Astrocyte (in vitro differentiated cells and primary cell): ENCODE measurements at regions not wholly inside any gene's neighbourhood (a gene's known extent, or its start where the extent isn't known, plus 50 kb on each side); places are given as distances from the start of the nearest gene placed in this dataset.

Experiments
- DNase-seq: peaks from one replicate; pipeline ENCODE4 v3.0.0-alpha.2; 2010; ENCODE audit warnings: low read depth
- FAIRE-seq: peaks from 2 replicates; lab custom pipeline; 2011; peaks lifted over from hg19 to GRCh38; lab: Jason Lieb, UNC
- H2AFZ ChIP-seq: 2 replicates; pipeline ENCODE4 v1.6.0; 2012; ENCODE audit warnings: low read depth, low read length, inconsistent platforms
- H3K27ac ChIP-seq: 2 replicates; pipeline ENCODE4 v1.5.1; 2011; ENCODE audit warnings: low read depth, low read length, inconsistent platforms
- H3K27me3 ChIP-seq: 2 replicates; pipeline ENCODE4 v1.6.0; 2011; ENCODE audit warnings: low read length, inconsistent platforms; ENCODE audit not compliant: insufficient read depth
- H3K36me3 ChIP-seq: 2 replicates; pipeline ENCODE4 v1.5.1; 2011; ENCODE audit warnings: low read length, inconsistent platforms; ENCODE audit not compliant: insufficient read depth
- H3K4me1 ChIP-seq: 2 replicates; pipeline ENCODE4 v1.5.1; 2011; ENCODE audit warnings: low read length, inconsistent platforms; ENCODE audit not compliant: insufficient read depth
- H3K4me2 ChIP-seq: 2 replicates; pipeline ENCODE4 v1.6.0; 2012; ENCODE audit warnings: low read length, inconsistent platforms
- H3K4me3 ChIP-seq: 2 replicates; pipeline ENCODE4 v1.5.1; 2011; ENCODE audit warnings: low read depth, mild to moderate bottlenecking, low read length, inconsistent platforms; ENCODE audit not compliant: insufficient read depth
- H3K79me2 ChIP-seq: 2 replicates; pipeline ENCODE4 v1.6.0; 2012; ENCODE audit warnings: mild to moderate bottlenecking, low read length, inconsistent platforms; ENCODE audit not compliant: insufficient read depth
- H3K9ac ChIP-seq: 2 replicates; pipeline ENCODE4 v1.6.0; 2012; ENCODE audit warnings: mild to moderate bottlenecking, low read length, inconsistent platforms
- H3K9me3 ChIP-seq: 2 replicates; pipeline ENCODE4 v1.5.1; 2012; ENCODE audit warnings: low read depth, mild to moderate bottlenecking, low read length, inconsistent platforms; ENCODE audit not compliant: insufficient read depth
- H4K20me1 ChIP-seq: 2 replicates; pipeline ENCODE4 v1.6.0; 2012; ENCODE audit warnings: low read length, inconsistent platforms; ENCODE audit not compliant: insufficient read depth
- H3K27ac Mint-ChIP-seq: one replicate; pipeline ENCODE4 v1.8.0; 2021; ENCODE audit warnings: mild to moderate bottlenecking, mixed read lengths; ENCODE audit not compliant: unreplicated experiment
- H3K27me3 Mint-ChIP-seq: one replicate; pipeline ENCODE4 v1.8.0; 2021; ENCODE audit warnings: low read depth, mixed read lengths; ENCODE audit not compliant: unreplicated experiment
- H3K36me3 Mint-ChIP-seq: one replicate; pipeline ENCODE4 v1.8.0; 2021; ENCODE audit warnings: low read depth, mixed read lengths; ENCODE audit not compliant: unreplicated experiment
- H3K4me1 Mint-ChIP-seq: one replicate; pipeline ENCODE4 v1.8.0; 2021; ENCODE audit warnings: low read depth, mixed read lengths; ENCODE audit not compliant: unreplicated experiment
- H3K4me3 Mint-ChIP-seq: one replicate; pipeline ENCODE4 v1.8.0; 2021; ENCODE audit warnings: mild to moderate bottlenecking, moderate library complexity, mixed read lengths; ENCODE audit not compliant: unreplicated experiment
- H3K9me3 Mint-ChIP-seq: one replicate; pipeline ENCODE4 v1.8.0; 2021; ENCODE audit warnings: mild to moderate bottlenecking, mixed read lengths; ENCODE audit not compliant: unreplicated experiment
- CTCF ChIP-seq: IDR thresholded peaks from 2 replicates; pipeline ENCODE4 v1.5.1; 2011; ENCODE audit warnings: low read depth, mild to moderate bottlenecking, inconsistent platforms, low read length, moderate library complexity; ENCODE audit not compliant: insufficient read depth
- EZH2 ChIP-seq: IDR thresholded peaks from 2 replicates; pipeline ENCODE4 v1.6.1; 2012; ENCODE audit warnings: mild to moderate bottlenecking, low read length, inconsistent platforms; ENCODE audit not compliant: insufficient read depth

GRCh38 chr2:164190700-164191099 lies 430.6 kb downstream of the GRB14 start:
- peak; percentile 59 for DNase-seq
- Histone ChIP-seq H3K4me2 (no peak overlapping the region), H3K27ac (no peak overlapping the region), H3K9me3 (no peaks in the 10 kb centered on the region), H3K79me2 (no peaks in the 10 kb centered on the region), H3K36me3 (no peaks in the 10 kb centered on the region), H4K20me1 (no peaks in the 10 kb centered on the region), H2AFZ (no peak overlapping the region), H3K27me3 (no peaks in the 10 kb centered on the region), H3K4me3 (no peak overlapping the region), H3K9ac (no peak overlapping the region), H3K4me1 (no peaks in the 10 kb centered on the region)
- Mint-ChIP-seq H3K36me3 (no peaks in the 10 kb centered on the region), H3K4me3 (no peak overlapping the region), H3K9me3 (no peaks in the 10 kb centered on the region), H3K4me1 (no peaks in the 10 kb centered on the region), H3K27me3 (no peaks in the 10 kb centered on the region), H3K27ac (no peak overlapping the region)
- FAIRE-seq, result no peak
- TF ChIP-seq CTCF, result no peak
- TF ChIP-seq EZH2, result no peak

GRCh38 chr2:164189851-164190250 lies 431.4 kb downstream of the GRB14 start:
- FAIRE-seq (no peak), DNase-seq (peak; percentile 51)
- no peaks in the 10 kb centered on the region for H3K36me3 Mint-ChIP-seq
- H3K9ac ChIP-seq, result no peak overlapping the region
- no peaks in the 10 kb centered on the region for H3K27me3 ChIP-seq
- H4K20me1 ChIP-seq, result no peaks in the 10 kb centered on the region
- H3K27me3 Mint-ChIP-seq, result no peaks in the 10 kb centered on the region
- no peak overlapping the region for H3K27ac ChIP-seq
- H3K4me3 Mint-ChIP-seq, result no peak overlapping the region
- no peaks in the 10 kb centered on the region for H3K9me3 Mint-ChIP-seq
- H3K4me1 ChIP-seq, result no peaks in the 10 kb centered on the region
- no peak overlapping the region for H3K4me3 ChIP-seq
- H3K4me2 ChIP-seq, result no peak overlapping the region
- no peaks in the 10 kb centered on the region for H3K36me3 ChIP-seq
- H3K9me3 ChIP-seq, result no peaks in the 10 kb centered on the region
- TF ChIP-seq EZH2 (no peak), CTCF (no peak)
- no peaks in the 10 kb centered on the region for H3K79me2 ChIP-seq
- no peaks in the 10 kb centered on the region for H3K4me1 Mint-ChIP-seq
- H2AFZ ChIP-seq, result no peak overlapping the region
- no peak overlapping the region for H3K27ac Mint-ChIP-seq

GRCh38 chr2:164187121-164187520 lies 434.2 kb downstream of the GRB14 start:
- H3K4me2 ChIP-seq, result no peak overlapping the region
- no peaks in the 10 kb centered on the region for H3K4me1 Mint-ChIP-seq
- H3K36me3 Mint-ChIP-seq, result no peaks in the 10 kb centered on the region
- no peak overlapping the region for H2AFZ ChIP-seq
- no peaks in the 10 kb centered on the region for H3K9me3 ChIP-seq
- H4K20me1 ChIP-seq, result no peaks in the 10 kb centered on the region
- no peak for FAIRE-seq
- H3K4me1 ChIP-seq, result no peaks in the 10 kb centered on the region
- no peak overlapping the region for H3K4me3 Mint-ChIP-seq
- no peak overlapping the region for H3K27ac Mint-ChIP-seq
- no peaks in the 10 kb centered on the region for H3K9me3 Mint-ChIP-seq
- TF ChIP-seq CTCF (no peak), EZH2 (no peak)
- DNase-seq, result no peak
- no peak overlapping the region for H3K4me3 ChIP-seq
- H3K27ac ChIP-seq, result no peak overlapping the region
- no peaks in the 10 kb centered on the region for H3K27me3 ChIP-seq
- no peak overlapping the region for H3K9ac ChIP-seq
- no peaks in the 10 kb centered on the region for H3K79me2 ChIP-seq
- no peaks in the 10 kb centered on the region for H3K36me3 ChIP-seq
- H3K27me3 Mint-ChIP-seq, result no peaks in the 10 kb centered on the region
